HEK293 (cell line): ENCODE measurements at regions not wholly inside any gene's neighbourhood (a gene's known extent, or its start where the extent isn't known, plus 50 kb on each side); places are given as distances from the start of the nearest gene placed in this dataset.

Experiments
- BCL11B ChIP-seq: fragments of 450-650 bp; formaldehyde crosslinking; IDR thresholded peaks from 2 replicates; pipeline ENCODE4 v1.5.1; 2016; ENCODE audit warnings: low read depth, missing biosample characterization, missing genetic modification characterization
- CTCF ChIP-seq: fragments of 450-650 bp; formaldehyde crosslinking; IDR thresholded peaks from 2 replicates; pipeline ENCODE4 v1.5.1; 2016; ENCODE audit warnings: missing biosample characterization, missing genetic modification characterization
- ELK4 ChIP-seq: IDR thresholded peaks from 2 replicates; pipeline ENCODE4 v1.6.1; 2011; ENCODE audit warnings: mild to moderate bottlenecking, low read depth, low read length, borderline replicate concordance
- GLIS2 ChIP-seq: fragments of 450-650 bp; formaldehyde crosslinking; IDR thresholded peaks from 2 replicates; pipeline ENCODE4 v1.5.1; 2016; ENCODE audit warnings: missing biosample characterization, missing genetic modification characterization
- ZBTB1 ChIP-seq: fragments of 450-650 bp; formaldehyde crosslinking; IDR thresholded peaks from 2 replicates; pipeline ENCODE4 v1.5.1; 2016; ENCODE audit warnings: missing biosample characterization, missing genetic modification characterization
- ZBTB10 ChIP-seq: fragments of 450-650 bp; formaldehyde crosslinking; IDR thresholded peaks from 2 replicates; pipeline ENCODE4 v1.5.1; 2016; ENCODE audit warnings: missing biosample characterization, missing genetic modification characterization
- ZBTB11 ChIP-seq: fragments of 450-650 bp; formaldehyde crosslinking; conservative IDR thresholded peaks from 2 replicates; pipeline ENCODE4 v1.5.1; 2016; ENCODE audit warnings: low read depth, missing biosample characterization, missing genetic modification characterization
- ZNF121 ChIP-seq: fragments of 450-650 bp; formaldehyde crosslinking; IDR thresholded peaks from 2 replicates; pipeline ENCODE4 v1.5.1; 2016; ENCODE audit warnings: missing biosample characterization, missing genetic modification characterization
- ZNF146 ChIP-seq: fragments of 450-650 bp; formaldehyde crosslinking; IDR thresholded peaks from 2 replicates; pipeline ENCODE4 v1.5.1; 2016; ENCODE audit warnings: missing biosample characterization, missing genetic modification characterization
- ZNF558 ChIP-seq: fragments of 450-650 bp; formaldehyde crosslinking; IDR thresholded peaks from 2 replicates; pipeline ENCODE4 v1.5.1; 2016; ENCODE audit warnings: missing biosample characterization, missing genetic modification characterization
- ZNF785 ChIP-seq: fragments of 450-650 bp; formaldehyde crosslinking; IDR thresholded peaks from 2 replicates; pipeline ENCODE4 v1.5.1; 2016; ENCODE audit warnings: missing biosample characterization, missing genetic modification characterization
- TF ChIP-seq, protein P1 (sequence below): fragments of 450-650 bp; formaldehyde crosslinking; IDR thresholded peaks from 2 replicates; pipeline ENCODE4 v1.5.1; 2016; ENCODE audit warnings: missing biosample characterization, missing genetic modification characterization
- TF ChIP-seq, protein P2 (sequence below): fragments of 450-650 bp; formaldehyde crosslinking; IDR thresholded peaks from 2 replicates; pipeline ENCODE4 v1.5.1; 2016; ENCODE audit warnings: missing biosample characterization, missing genetic modification characterization

GRCh38 chr17:65328567-65328966 lies 191.4 kb downstream of the RGS9 start:
- TF ChIP-seq ZNF558 (tag by site-specific recombination) (no peak), CTCF (no peak), ZBTB11 (no peak), BCL11B (tag by site-specific recombination) (no peak), ZNF785 (no peak), GLIS2 (tag by site-specific recombination) (no peak), ZNF121 (tag by site-specific recombination) (no peak), ZBTB10 (tag by site-specific recombination) (no peak), ELK4 (no peak), ZNF146 (tag by site-specific recombination) (no peak), ZBTB1 (no peak)
- TF ChIP-seq, protein P1, sequence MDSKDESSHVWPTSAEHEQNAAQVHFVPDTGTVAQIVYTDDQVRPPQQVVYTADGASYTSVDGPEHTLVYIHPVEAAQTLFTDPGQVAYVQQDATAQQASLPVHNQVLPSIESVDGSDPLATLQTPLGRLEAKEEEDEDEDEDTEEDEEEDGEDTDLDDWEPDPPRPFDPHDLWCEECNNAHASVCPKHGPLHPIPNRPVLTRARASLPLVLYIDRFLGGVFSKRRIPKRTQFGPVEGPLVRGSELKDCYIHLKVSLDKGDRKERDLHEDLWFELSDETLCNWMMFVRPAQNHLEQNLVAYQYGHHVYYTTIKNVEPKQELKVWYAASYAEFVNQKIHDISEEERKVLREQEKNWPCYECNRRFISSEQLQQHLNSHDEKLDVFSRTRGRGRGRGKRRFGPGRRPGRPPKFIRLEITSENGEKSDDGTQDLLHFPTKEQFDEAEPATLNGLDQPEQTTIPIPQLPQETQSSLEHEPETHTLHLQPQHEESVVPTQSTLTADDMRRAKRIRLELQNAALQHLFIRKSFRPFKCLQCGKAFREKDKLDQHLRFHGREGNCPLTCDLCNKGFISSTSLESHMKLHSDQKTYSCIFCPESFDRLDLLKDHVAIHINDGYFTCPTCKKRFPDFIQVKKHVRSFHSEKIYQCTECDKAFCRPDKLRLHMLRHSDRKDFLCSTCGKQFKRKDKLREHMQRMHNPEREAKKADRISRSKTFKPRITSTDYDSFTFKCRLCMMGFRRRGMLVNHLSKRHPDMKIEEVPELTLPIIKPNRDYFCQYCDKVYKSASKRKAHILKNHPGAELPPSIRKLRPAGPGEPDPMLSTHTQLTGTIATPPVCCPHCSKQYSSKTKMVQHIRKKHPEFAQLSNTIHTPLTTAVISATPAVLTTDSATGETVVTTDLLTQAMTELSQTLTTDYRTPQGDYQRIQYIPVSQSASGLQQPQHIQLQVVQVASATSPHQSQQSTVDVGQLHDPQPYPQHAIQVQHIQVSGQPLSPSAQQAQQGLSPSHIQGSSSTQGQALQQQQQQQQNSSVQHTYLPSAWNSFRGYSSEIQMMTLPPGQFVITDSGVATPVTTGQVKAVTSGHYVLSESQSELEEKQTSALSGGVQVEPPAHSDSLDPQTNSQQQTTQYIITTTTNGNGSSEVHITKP = no peak
- TF ChIP-seq, protein P2, sequence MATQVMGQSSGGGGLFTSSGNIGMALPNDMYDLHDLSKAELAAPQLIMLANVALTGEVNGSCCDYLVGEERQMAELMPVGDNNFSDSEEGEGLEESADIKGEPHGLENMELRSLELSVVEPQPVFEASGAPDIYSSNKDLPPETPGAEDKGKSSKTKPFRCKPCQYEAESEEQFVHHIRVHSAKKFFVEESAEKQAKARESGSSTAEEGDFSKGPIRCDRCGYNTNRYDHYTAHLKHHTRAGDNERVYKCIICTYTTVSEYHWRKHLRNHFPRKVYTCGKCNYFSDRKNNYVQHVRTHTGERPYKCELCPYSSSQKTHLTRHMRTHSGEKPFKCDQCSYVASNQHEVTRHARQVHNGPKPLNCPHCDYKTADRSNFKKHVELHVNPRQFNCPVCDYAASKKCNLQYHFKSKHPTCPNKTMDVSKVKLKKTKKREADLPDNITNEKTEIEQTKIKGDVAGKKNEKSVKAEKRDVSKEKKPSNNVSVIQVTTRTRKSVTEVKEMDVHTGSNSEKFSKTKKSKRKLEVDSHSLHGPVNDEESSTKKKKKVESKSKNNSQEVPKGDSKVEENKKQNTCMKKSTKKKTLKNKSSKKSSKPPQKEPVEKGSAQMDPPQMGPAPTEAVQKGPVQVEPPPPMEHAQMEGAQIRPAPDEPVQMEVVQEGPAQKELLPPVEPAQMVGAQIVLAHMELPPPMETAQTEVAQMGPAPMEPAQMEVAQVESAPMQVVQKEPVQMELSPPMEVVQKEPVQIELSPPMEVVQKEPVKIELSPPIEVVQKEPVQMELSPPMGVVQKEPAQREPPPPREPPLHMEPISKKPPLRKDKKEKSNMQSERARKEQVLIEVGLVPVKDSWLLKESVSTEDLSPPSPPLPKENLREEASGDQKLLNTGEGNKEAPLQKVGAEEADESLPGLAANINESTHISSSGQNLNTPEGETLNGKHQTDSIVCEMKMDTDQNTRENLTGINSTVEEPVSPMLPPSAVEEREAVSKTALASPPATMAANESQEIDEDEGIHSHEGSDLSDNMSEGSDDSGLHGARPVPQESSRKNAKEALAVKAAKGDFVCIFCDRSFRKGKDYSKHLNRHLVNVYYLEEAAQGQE = no peak
